Astrocyte of the spinal cord (primary cell): ENCODE measurements at regions not wholly inside any gene's neighbourhood (a gene's known extent, or its start where the extent isn't known, plus 50 kb on each side); places are given as distances from the start of the nearest gene placed in this dataset.

Experiments
- DNase-seq: peaks from one replicate; pipeline ENCODE4 v3.0.0; 2011; ENCODE audit warnings: low read depth, low spot score
- H3K4me3 ChIP-seq: 2 replicates; pipeline ENCODE4 v1.5.1; 2011; ENCODE audit warnings: low read depth, mild to moderate bottlenecking, low read length, moderate library complexity
- in situ Hi-C: cut with HindIII; loops from 2 replicates; pipeline ENCODE4 v1.10.0; 2017; ENCODE audit warnings: low sequenced_read_pairs
- TF ChIP-seq, protein P1 (sequence below): IDR thresholded peaks from 2 replicates; pipeline ENCODE4 v1.5.1; 2012; ENCODE audit warnings: low read depth, mild to moderate bottlenecking, low read length, inconsistent platforms

DNA sequence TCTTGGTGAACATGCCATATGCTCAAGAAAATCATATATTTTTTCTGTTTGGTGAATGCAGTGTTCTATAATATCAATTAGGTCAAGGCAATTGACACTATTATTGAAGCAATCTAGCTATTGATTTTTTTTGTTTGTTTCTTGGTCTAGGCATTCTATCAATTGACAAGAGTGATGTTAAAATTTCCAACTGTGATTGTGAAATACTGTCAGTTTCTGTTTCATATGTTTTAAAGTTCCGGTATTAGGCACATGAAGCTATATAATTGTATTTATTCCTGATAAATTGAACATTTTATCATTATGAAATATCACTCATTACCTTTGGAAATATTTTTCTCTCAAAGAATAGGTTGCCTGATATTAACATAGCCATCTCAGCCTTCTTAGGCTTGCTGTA lies 653.4 kb downstream of the HDGFL1 start:
- TF ChIP-seq, protein P1, sequence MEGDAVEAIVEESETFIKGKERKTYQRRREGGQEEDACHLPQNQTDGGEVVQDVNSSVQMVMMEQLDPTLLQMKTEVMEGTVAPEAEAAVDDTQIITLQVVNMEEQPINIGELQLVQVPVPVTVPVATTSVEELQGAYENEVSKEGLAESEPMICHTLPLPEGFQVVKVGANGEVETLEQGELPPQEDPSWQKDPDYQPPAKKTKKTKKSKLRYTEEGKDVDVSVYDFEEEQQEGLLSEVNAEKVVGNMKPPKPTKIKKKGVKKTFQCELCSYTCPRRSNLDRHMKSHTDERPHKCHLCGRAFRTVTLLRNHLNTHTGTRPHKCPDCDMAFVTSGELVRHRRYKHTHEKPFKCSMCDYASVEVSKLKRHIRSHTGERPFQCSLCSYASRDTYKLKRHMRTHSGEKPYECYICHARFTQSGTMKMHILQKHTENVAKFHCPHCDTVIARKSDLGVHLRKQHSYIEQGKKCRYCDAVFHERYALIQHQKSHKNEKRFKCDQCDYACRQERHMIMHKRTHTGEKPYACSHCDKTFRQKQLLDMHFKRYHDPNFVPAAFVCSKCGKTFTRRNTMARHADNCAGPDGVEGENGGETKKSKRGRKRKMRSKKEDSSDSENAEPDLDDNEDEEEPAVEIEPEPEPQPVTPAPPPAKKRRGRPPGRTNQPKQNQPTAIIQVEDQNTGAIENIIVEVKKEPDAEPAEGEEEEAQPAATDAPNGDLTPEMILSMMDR = no peak
- no peak overlapping the region for H3K4me3 ChIP-seq
- in situ Hi-C loops = no loop called here
- no peak for DNase-seq

DNA sequence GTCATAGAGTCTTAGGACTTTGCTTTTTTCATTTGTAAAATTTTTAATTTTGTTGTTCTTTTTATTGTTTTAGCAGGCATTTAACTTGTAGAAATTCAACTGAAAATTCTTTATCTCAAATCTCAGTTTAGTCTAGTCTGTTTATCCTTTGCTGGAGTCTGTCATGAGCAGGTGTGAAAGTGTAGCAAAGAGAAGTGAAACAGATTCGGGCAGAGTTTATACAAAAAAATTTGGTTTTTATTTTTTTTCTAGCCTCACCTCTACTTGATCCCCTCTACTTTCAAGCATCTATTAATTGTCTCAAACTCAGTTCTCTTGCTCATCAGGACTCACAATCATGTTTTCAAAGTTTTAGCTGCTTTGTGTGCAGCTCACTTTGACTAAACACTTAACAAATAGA lies 655.2 kb downstream of the HDGFL1 start:
- TF ChIP-seq, protein P1 = no peak
- DNase-seq = no peak
- in situ Hi-C loops = no loop called here
- no peak overlapping the region for H3K4me3 ChIP-seq

- H3K4me3 ChIP-seq = no peak overlapping the region
- TF ChIP-seq, protein P1 = no peak
- DNase-seq = no peak
- in situ Hi-C loops = no loop called here
Measured at GRCh38 chr6:23228439-23229024, 659.2 kb downstream of the HDGFL1 start.

DNA sequence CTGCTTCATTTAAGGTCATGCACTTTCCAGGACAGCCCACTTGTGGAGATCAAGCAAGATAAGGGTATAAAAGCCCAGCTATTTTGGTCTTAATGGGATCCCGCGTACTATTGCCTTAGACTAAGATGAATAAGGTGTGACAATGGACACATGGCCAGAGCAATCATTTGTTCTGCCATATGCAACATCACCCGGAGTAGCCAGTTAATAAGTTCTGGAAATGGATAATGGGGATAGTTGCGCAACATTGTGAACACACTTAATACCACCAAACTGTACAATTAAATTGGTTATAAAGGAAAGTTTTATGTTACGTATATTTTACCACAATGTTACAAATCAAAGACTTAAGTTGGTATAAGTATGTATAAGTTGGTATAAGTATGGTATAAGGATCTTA lies 674.5 kb downstream of the HDGFL1 start:
- no peak overlapping the region for H3K4me3 ChIP-seq
- in situ Hi-C loops = no loop called here
- TF ChIP-seq, protein P1 = no peak
- no peak for DNase-seq

DNA sequence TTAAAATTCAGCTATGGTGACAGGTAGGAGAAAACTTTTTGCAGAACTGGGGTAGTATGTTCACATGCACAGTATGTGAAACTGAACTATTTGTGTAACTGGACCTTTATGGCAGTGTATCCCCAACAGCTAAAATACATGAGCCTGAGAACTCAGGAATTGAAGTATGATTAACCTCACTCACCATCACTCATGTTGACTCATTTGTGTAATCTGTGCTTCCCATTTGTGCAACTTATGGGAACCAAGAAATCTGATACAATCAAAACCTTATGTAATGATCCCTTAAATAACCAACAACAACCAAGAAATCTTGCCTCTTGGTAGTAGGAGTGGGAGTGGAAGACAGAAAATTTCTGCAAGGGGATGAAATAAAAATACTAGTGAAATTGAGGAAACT lies 674.9 kb downstream of the HDGFL1 start:
- in situ Hi-C loops = no loop called here
- no peak overlapping the region for H3K4me3 ChIP-seq
- DNase-seq = peak; percentile 50
- TF ChIP-seq, protein P1 = no peak

DNA sequence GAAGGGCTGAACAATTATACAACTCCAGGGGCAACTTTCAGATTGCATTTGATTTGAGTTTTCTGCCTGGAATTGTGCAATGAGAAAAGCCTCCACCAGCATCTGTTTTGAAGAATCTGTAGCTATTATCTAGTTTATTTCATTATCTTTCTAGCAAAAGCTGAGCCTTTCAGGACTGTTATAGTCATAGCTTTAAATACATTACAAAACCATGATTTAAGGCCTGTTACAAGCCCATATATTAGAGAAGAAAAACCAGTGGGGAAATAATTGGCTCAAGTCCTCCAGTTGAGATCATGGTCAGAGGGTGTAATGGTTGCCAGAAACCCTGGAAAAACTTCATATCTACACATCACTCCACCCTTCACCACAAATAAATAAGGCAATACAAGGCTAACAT lies 676.2 kb downstream of the HDGFL1 start:
- no peak overlapping the region for H3K4me3 ChIP-seq
- in situ Hi-C loops = no loop called here
- DNase-seq = peak; percentile 7
- TF ChIP-seq, protein P1 = no peak

DNA sequence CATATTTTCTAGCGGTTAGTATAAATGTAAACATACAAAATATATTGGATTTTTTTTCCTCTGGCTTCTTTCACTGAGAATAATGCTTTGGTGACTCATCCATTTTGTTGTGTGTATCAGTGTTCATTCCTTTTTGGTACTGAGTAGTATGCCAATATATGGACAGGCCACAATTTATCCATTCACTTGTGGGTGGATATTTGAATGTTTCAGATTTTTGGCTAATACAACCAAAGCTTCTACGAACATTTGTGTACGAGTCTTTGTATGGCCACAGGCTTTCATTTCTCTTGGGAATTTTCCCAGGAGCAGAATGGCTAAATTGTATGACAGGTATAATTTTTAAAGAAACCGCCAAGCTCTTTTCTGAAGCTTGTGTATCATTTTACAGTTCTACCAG lies 677.5 kb downstream of the HDGFL1 start:
- H3K4me3 ChIP-seq = no peak overlapping the region
- in situ Hi-C loops = no loop called here
- DNase-seq = no peak
- TF ChIP-seq, protein P1 = no peak
